ENCODE measurements at regions not wholly inside any gene's neighbourhood (a gene's known extent, or its start where the extent isn't known, plus 50 kb on each side); places are given as distances from the start of the nearest gene placed in this dataset.
A peak's percentile ranks its signal among the peaks of the same experiment; 100 is the strongest.

GRCh38 chr11:57131080-57131790 lies 50.5 kb upstream of the LRRC55 start:
- TF ChIP-seq POLR2A (IDR thresholded peaks at IDR 0.05) (no peak), CTCF (IDR thresholded peaks at IDR 0.05) (peak in 2 of 5 experiments; percentile 41), EP300 (IDR thresholded peaks at IDR 0.05) (no peak)

Measured in tibial nerve (tissue), 4 donors.